Endothelial cell (in vitro differentiated cells): ENCODE measurements at regions not wholly inside any gene's neighbourhood (a gene's known extent, or its start where the extent isn't known, plus 50 kb on each side); places are given as distances from the start of the nearest gene placed in this dataset.

ENCODE experiments used
- DNase-seq: peaks from one replicate; pipeline ENCODE4 v3.0.0; 2021; ENCODE audit warnings: low spot score
- H3K27ac Mint-ChIP-seq: one replicate; pipeline ENCODE4 v1.8.0; 2021; ENCODE audit warnings: mixed read lengths, inconsistent platforms; ENCODE audit not compliant: unreplicated experiment
- H3K27me3 Mint-ChIP-seq: one replicate; pipeline ENCODE4 v1.8.0; 2021; ENCODE audit warnings: mild to moderate bottlenecking, moderate library complexity, mixed read lengths, inconsistent platforms; ENCODE audit not compliant: unreplicated experiment
- H3K36me3 Mint-ChIP-seq: one replicate; pipeline ENCODE4 v1.8.0; 2021; ENCODE audit warnings: mild to moderate bottlenecking, low read depth, mixed read lengths, inconsistent platforms; ENCODE audit not compliant: unreplicated experiment
- H3K4me1 Mint-ChIP-seq: one replicate; pipeline ENCODE4 v1.8.0; 2021; ENCODE audit warnings: mild to moderate bottlenecking, mixed read lengths, inconsistent platforms; ENCODE audit not compliant: unreplicated experiment
- H3K4me3 Mint-ChIP-seq: one replicate; pipeline ENCODE4 v1.8.0; 2021; ENCODE audit warnings: mild to moderate bottlenecking, mixed read lengths, inconsistent platforms; ENCODE audit not compliant: unreplicated experiment
- H3K9me3 Mint-ChIP-seq: one replicate; pipeline ENCODE4 v1.8.0; 2021; ENCODE audit warnings: mixed read lengths, inconsistent platforms; ENCODE audit not compliant: unreplicated experiment
- CTCF ChIP-seq: fragments of 200-600 bp; sonication (generic); IDR thresholded peaks from one replicate; pipeline ENCODE4 v1.5.0; 2021; ENCODE audit warnings: antibody characterized with exemption; ENCODE audit not compliant: unreplicated experiment

DNA sequence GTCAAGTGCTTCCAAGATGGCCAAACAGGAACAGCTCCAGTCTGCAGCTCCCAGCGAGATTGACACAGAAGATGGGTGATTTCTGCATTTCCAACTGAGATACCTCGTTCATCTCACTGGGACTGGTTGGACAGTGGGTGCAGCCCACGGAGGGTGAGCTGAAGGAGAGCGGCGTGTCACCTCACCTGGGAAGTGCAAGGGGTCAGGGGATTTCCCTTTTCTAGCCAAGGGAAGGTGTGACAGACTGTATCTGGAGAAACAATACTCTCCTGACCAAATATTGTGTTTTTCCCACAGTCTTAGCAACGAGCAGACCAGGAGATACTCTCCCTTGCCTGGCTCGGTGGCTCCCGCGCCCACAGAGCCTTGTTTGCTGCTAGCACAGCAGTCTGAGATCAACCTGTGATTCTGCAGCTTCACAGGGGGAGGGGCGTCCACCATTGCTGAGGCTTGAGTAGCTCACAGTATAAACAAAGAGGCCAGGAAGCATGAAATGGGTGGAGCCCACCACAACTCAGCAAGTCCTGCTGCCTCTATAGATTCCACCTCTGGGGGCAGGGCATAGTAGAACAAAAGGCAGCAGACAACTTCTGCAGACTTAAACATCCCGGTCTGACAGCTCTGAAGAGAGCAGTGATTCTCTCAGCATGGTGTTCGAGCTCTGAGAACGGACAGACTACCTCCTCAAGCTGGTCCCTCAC lies 293.5 kb upstream of the SUCLG2 start:
- Mint-ChIP-seq H3K36me3 (peaks cover 4% of the 10 kb centered on the region), H3K4me3 (peak overlapping the region; percentile 45), H3K27me3 (peaks cover 1% of the 10 kb centered on the region), H3K4me1 (peaks cover 6% of the 10 kb centered on the region), H3K9me3 (no peaks in the 10 kb centered on the region), H3K27ac (peak overlapping the region; percentile 85)
- peak; percentile 18 for DNase-seq
- no peak for TF ChIP-seq CTCF

GRCh38 chr3:67946436-67946835 lies 292.0 kb upstream of the SUCLG2 start:
- Mint-ChIP-seq H3K36me3 (peaks cover 4% of the 10 kb centered on the region), H3K9me3 (no peaks in the 10 kb centered on the region), H3K4me3 (no peak overlapping the region), H3K27ac (no peak overlapping the region), H3K27me3 (peaks cover 1% of the 10 kb centered on the region), H3K4me1 (peaks cover 6% of the 10 kb centered on the region)
- TF ChIP-seq CTCF: no peak
- DNase-seq: no peak

DNA sequence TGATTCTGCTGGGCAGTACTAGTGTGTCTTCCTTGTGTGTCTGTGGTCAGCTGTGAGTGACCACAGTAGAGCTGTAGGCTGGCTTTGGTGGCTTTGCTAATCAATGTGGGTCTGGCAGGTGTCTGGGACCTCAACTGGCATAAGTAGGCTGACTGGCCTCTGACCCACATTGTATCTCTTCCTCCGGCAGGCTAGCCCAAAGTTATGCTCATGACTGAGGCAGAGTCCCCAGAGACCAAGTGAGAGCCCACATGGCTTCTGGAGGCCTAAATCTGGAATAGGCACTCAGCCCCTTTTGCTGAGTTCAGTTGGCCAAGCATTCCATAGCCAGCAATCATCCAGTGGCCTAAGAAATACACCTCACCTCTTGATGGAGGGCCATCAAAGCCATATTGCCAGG lies 289.1 kb upstream of the SUCLG2 start:
- no peak for DNase-seq
- H3K4me3 Mint-ChIP-seq: no peak overlapping the region
- TF ChIP-seq CTCF: no peak
- peaks cover 4% of the 10 kb centered on the region for H3K36me3 Mint-ChIP-seq
- H3K4me1 Mint-ChIP-seq: peaks cover 6% of the 10 kb centered on the region
- H3K27me3 Mint-ChIP-seq: peaks cover 1% of the 10 kb centered on the region
- no peaks in the 10 kb centered on the region for H3K9me3 Mint-ChIP-seq
- H3K27ac Mint-ChIP-seq: no peak overlapping the region

GRCh38 chr3:67941433-67942030 lies 287.1 kb upstream of the SUCLG2 start:
- Mint-ChIP-seq H3K36me3 (no peaks in the 10 kb centered on the region), H3K4me1 (no peaks in the 10 kb centered on the region), H3K27me3 (no peaks in the 10 kb centered on the region), H3K4me3 (no peak overlapping the region), H3K27ac (no peak overlapping the region), H3K9me3 (no peaks in the 10 kb centered on the region)
- no peak for DNase-seq
- no peak for TF ChIP-seq CTCF

DNA sequence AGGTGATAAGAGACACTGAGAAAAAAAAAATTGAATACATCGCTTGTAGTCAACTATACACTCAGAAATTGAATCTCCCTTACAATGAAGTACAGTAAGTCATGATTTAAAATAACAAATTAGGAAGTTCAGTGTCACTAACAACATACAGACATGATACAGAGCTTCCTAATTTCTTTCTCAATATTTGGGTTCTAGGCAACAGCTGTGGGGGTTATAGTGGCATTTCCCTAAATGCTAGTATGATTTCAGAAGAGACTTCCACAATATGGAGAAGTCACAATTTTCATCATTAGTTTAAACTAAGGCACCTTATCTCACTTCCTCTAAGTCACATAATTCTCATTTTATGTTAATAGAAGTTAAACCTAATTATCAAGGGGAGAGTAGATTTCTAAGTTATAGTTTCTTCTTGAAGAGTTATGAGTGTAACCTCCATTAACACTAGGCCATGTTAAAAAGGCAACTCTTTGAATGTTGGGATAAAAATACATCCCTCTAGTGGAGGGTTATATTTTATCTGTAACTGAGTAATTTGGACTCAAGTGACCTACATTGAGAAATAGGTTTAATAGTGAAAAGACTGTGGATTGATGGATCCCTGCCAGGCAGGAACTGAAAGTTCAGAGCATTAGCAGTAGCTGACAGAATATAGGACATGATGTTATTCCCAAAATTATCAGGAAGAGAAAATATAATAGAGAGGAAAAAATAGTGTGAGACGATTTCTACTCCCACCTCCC lies 286.0 kb upstream of the SUCLG2 start:
- TF ChIP-seq CTCF: no peak
- Mint-ChIP-seq H3K4me3 (no peak overlapping the region), H3K4me1 (no peaks in the 10 kb centered on the region)

More for the DNA sequence above, 286.0 kb upstream of the SUCLG2 start:
- no peaks in the 10 kb centered on the region for H3K9me3 Mint-ChIP-seq
- no peak overlapping the region for H3K27ac Mint-ChIP-seq
- no peak for DNase-seq
- H3K27me3 Mint-ChIP-seq: no peaks in the 10 kb centered on the region
- no peaks in the 10 kb centered on the region for H3K36me3 Mint-ChIP-seq
